ENCODE measurements at regions not wholly inside any gene's neighbourhood (a gene's known extent, or its start where the extent isn't known, plus 50 kb on each side); places are given as distances from the start of the nearest gene placed in this dataset.

DNA sequence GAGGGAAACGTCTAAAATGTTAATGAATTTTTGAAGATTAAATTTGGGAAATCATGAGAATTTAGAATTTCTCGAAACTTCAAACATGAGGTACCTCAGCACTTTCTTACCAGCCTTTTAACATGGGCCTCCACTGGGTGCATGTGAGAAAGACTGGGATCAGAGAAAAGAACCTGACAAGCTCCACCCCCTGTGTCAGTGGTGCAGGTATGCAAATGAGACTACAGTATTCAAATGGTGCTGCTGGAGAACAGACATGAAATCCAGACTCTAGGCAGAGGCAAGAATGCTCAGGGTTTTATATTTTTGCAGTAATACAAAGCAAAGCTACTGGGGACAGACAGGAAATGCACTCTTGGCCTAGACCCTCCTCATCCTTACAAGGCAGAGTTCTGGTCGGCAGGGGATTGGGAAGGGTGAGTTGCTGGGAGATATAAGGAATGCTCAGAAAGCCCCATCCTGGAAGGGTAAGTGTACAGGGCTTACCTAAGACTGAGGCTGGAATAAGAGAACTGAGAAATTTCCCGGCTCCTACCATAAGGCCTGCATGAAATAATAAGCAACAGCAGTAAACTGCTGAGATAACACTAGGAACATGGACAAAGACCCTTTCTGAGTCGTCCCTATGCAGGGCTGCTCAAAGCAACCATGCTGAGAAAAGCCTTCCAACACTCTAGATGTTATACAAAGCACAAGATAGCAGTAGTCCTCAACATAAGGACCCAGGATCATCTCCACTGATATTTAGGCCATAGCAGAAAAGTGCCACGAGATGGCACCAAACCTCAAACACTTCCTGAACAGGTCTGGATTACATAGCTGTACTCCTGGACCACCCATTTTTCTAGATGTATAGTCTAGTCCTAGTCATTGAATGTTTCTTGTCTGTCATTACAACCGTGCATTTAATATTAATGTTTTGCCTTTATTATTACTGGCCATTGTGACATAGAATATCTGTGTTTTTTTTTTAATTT, 260.8 kb downstream of the RASSF9 start:
- Mint-ChIP-seq H3K27me3 (no peaks in the 10 kb centered on the region), H3K36me3 (ENCODE audit: low read depth) (no peaks in the 10 kb centered on the region), H3K4me3 (no peak overlapping the region), H3K4me1 (no peaks in the 10 kb centered on the region), H3K27ac (no peak overlapping the region)
- no peaks in the 10 kb centered on the region for H3K9me3 ChIP-seq (ENCODE audit: control insufficient read depth, low read length, poor library complexity, severe bottlenecking)
- ATAC-seq (no peak), DNase-seq (no peak)

DNA sequence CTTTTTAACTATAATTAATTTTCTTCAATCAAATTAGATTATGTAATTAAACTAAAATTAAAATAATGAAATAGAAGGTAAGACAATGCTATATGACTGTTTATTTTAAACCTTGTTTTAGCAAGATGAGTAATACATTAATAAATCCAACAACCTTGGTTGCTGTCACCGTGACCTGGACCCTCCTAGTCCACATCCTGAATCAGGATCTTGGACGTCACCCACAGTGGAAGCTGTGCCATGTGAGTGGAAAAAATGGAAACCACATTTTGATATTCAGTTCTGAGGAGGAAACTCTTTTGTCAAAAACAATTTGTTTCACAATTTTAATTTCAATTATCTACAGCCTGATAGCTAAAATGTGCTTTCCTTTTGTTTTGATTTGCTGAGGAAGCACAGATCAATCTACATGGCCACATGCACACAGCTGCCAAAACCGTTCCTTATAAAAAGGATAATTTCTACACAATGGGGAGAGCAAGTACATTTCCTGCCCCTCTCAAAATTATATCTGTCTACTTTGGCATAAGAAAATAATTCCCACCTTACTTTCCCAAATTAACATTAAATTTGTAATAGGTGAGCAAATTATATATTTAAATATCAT, 255.5 kb downstream of the RASSF9 start:
- Mint-ChIP-seq H3K36me3 (ENCODE audit: low read depth) (no peaks in the 10 kb centered on the region), H3K27ac (no peak overlapping the region), H3K4me1 (no peaks in the 10 kb centered on the region), H3K4me3 (no peak overlapping the region), H3K27me3 (no peaks in the 10 kb centered on the region)
- DNase-seq, result no peak
- H3K9me3 ChIP-seq (ENCODE audit: control insufficient read depth, low read length, poor library complexity, severe bottlenecking), result no peaks in the 10 kb centered on the region
- no peak for ATAC-seq

GRCh38 chr12:85587158-85587557, 249.1 kb downstream of the RASSF9 start:
- no peak for ATAC-seq
- DNase-seq, result no peak
- Mint-ChIP-seq H3K27me3 (no peaks in the 10 kb centered on the region), H3K4me3 (no peak overlapping the region), H3K27ac (no peak overlapping the region), H3K4me1 (no peaks in the 10 kb centered on the region), H3K36me3 (ENCODE audit: low read depth) (no peaks in the 10 kb centered on the region)
- no peaks in the 10 kb centered on the region for H3K9me3 ChIP-seq (ENCODE audit: control insufficient read depth, low read length, poor library complexity, severe bottlenecking)

DNA sequence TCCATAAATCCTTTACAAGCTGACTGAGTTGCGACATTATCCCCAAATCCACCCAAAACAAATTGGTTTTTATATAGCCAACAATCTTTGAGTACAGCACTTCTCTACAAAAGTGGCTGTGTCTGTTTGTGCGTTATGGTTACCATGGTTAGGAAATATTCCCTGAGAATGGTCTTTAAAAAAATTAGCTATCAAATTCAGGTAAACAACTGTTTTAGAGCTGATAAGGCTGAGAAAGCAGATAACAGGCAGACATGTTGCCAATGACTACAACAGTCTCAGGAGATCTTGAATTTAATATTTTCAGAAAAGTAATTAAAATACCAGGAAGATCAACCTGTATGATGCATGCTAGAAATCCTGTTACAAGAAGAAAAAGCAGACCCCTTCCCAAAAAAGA, 248.0 kb downstream of the RASSF9 start:
- Mint-ChIP-seq H3K27me3 (no peaks in the 10 kb centered on the region), H3K36me3 (ENCODE audit: low read depth) (no peaks in the 10 kb centered on the region), H3K27ac (no peak overlapping the region), H3K4me1 (no peaks in the 10 kb centered on the region), H3K4me3 (no peak overlapping the region)
- H3K9me3 ChIP-seq (ENCODE audit: control insufficient read depth, low read length, poor library complexity, severe bottlenecking), result no peaks in the 10 kb centered on the region
- no peak for ATAC-seq
- no peak for DNase-seq

DNA sequence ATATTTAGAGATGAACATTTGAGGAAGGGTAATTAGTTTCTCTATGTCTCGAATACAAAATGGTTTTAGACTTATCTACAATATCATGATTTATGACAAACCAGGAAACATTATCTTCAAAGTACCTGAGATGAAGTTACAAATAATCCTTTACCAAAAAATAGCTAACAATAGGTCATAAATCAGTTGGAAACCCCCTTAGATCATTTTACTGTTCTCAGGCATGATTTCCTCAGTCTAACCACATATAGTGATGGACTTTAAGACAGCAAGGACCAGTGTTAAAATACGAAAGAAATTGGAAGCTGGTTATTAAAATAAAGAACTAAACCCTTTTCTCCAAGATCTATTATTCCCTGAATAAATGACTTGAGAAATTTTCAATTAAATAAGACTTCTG, 235.4 kb downstream of the RASSF9 start:
- Mint-ChIP-seq H3K27ac (no peak overlapping the region), H3K4me1 (no peaks in the 10 kb centered on the region), H3K27me3 (no peaks in the 10 kb centered on the region), H3K4me3 (no peak overlapping the region), H3K36me3 (ENCODE audit: low read depth) (no peaks in the 10 kb centered on the region)
- ATAC-seq (no peak), DNase-seq (no peak)
- H3K9me3 ChIP-seq (ENCODE audit: control insufficient read depth, low read length, poor library complexity, severe bottlenecking), result no peaks in the 10 kb centered on the region

DNA sequence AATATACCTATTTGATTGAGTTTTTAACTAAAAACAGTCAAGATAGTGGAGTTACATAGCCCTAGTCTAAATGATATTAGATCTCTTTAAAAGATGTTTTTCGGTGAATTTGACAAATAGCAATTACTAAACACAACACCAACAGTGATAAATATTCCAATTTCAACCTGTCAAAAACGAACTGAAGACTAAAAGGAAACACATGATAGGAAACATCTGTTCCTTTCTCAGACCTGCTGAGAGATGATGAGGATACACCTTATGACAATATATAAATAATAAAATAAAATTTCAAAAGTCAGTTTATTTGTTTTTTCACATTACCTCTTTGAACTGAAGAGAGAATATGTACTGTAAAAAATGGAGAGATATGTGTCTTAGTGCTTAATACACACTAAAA, 232.7 kb downstream of the RASSF9 start:
- Mint-ChIP-seq H3K4me3 (no peak overlapping the region), H3K4me1 (no peaks in the 10 kb centered on the region), H3K27me3 (no peaks in the 10 kb centered on the region), H3K27ac (no peak overlapping the region), H3K36me3 (ENCODE audit: low read depth) (no peaks in the 10 kb centered on the region)
- no peak for ATAC-seq
- no peak for DNase-seq
- no peaks in the 10 kb centered on the region for H3K9me3 ChIP-seq (ENCODE audit: control insufficient read depth, low read length, poor library complexity, severe bottlenecking)

- ATAC-seq, result no peak
- Mint-ChIP-seq H3K27me3 (no peaks in the 10 kb centered on the region), H3K27ac (no peak overlapping the region), H3K36me3 (ENCODE audit: low read depth) (no peaks in the 10 kb centered on the region), H3K4me1 (no peaks in the 10 kb centered on the region), H3K4me3 (no peak overlapping the region)
- no peaks in the 10 kb centered on the region for H3K9me3 ChIP-seq (ENCODE audit: control insufficient read depth, low read length, poor library complexity, severe bottlenecking)
- DNase-seq, result no peak
Observed at GRCh38 chr12:85606455-85606854, 229.8 kb downstream of the RASSF9 start.

- Mint-ChIP-seq H3K4me3 (no peak overlapping the region), H3K27me3 (no peaks in the 10 kb centered on the region), H3K4me1 (no peaks in the 10 kb centered on the region), H3K27ac (no peak overlapping the region), H3K36me3 (ENCODE audit: low read depth) (no peaks in the 10 kb centered on the region)
- no peak for DNase-seq
- H3K9me3 ChIP-seq (ENCODE audit: control insufficient read depth, low read length, poor library complexity, severe bottlenecking), result no peaks in the 10 kb centered on the region
- no peak for ATAC-seq
Observed at GRCh38 chr12:85609778-85610177, 226.4 kb downstream of the RASSF9 start.

GRCh38 chr12:85610194-85610593, 226.0 kb downstream of the RASSF9 start:
- ATAC-seq (no peak), DNase-seq (no peak)
- Mint-ChIP-seq H3K27ac (no peak overlapping the region), H3K4me3 (no peak overlapping the region), H3K27me3 (no peaks in the 10 kb centered on the region), H3K36me3 (ENCODE audit: low read depth) (no peaks in the 10 kb centered on the region), H3K4me1 (no peaks in the 10 kb centered on the region)
- H3K9me3 ChIP-seq (ENCODE audit: control insufficient read depth, low read length, poor library complexity, severe bottlenecking), result no peaks in the 10 kb centered on the region

- no peaks in the 10 kb centered on the region for H3K27me3 Mint-ChIP-seq
- H3K36me3 Mint-ChIP-seq (ENCODE audit: low read depth), result no peaks in the 10 kb centered on the region
- no peak overlapping the region for H3K27ac Mint-ChIP-seq
- ATAC-seq (no peak), DNase-seq (no peak)
- no peaks in the 10 kb centered on the region for H3K4me1 Mint-ChIP-seq
- no peaks in the 10 kb centered on the region for H3K9me3 ChIP-seq (ENCODE audit: control insufficient read depth, low read length, poor library complexity, severe bottlenecking)
- no peak overlapping the region for H3K4me3 Mint-ChIP-seq
Observed at GRCh38 chr12:85616201-85616600, 220.0 kb downstream of the RASSF9 start.

GRCh38 chr12:85617307-85618091, 218.7 kb downstream of the RASSF9 start:
- no peaks in the 10 kb centered on the region for H3K4me1 Mint-ChIP-seq
- DNase-seq, result no peak
- no peaks in the 10 kb centered on the region for H3K9me3 ChIP-seq (ENCODE audit: control insufficient read depth, low read length, poor library complexity, severe bottlenecking)
- H3K36me3 Mint-ChIP-seq (ENCODE audit: low read depth), result no peaks in the 10 kb centered on the region
- no peak for ATAC-seq
- no peaks in the 10 kb centered on the region for H3K27me3 Mint-ChIP-seq
- no peak overlapping the region for H3K4me3 Mint-ChIP-seq
- no peak overlapping the region for H3K27ac Mint-ChIP-seq

DNA sequence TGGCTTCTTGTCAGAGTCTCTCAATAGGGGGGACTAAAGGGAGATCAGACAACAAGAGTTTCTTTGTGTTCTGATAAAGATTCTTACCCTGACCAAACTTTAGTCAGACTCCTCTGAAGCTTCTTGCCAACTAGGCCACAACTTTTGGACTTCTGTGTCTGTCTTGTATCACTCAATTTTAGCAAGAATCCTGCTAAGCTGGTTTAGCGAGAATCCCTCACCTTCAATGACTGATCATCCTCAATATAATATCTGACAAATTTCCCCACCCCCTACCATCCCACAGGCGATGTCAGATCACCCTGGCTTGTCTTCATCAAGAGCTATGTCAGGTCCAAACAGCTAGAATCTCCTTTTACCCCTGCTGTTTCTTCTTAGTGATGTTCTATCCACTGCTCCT, 215.2 kb downstream of the RASSF9 start:
- no peaks in the 10 kb centered on the region for H3K4me1 Mint-ChIP-seq
- H3K36me3 Mint-ChIP-seq (ENCODE audit: low read depth), result no peaks in the 10 kb centered on the region
- H3K27ac Mint-ChIP-seq, result no peak overlapping the region
- no peak overlapping the region for H3K4me3 Mint-ChIP-seq
- H3K27me3 Mint-ChIP-seq, result no peaks in the 10 kb centered on the region
- DNase-seq (no peak), ATAC-seq (no peak)
- H3K9me3 ChIP-seq (ENCODE audit: control insufficient read depth, low read length, poor library complexity, severe bottlenecking), result no peaks in the 10 kb centered on the region

DNA sequence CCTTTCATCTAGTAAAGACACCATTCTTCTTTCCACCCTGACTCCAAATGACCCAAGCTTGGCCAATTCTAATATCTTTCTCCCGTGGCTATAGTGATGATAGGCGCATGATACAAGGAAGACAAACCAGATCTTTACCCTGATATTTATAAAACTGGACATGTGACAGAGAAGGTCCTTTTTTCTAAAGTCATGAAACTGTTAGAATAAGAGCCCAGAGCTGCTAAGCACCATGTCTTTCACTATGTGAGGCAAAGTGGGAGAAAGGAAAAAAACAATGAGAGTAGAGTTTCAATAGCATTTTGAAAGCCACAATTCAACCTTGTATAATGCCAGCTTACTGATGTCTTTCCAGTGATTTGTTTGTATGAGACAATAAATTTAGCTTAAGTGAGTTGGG, 212.4 kb downstream of the RASSF9 start:
- Mint-ChIP-seq H3K36me3 (ENCODE audit: low read depth) (no peaks in the 10 kb centered on the region), H3K4me1 (no peaks in the 10 kb centered on the region), H3K27ac (no peak overlapping the region), H3K27me3 (no peaks in the 10 kb centered on the region), H3K4me3 (no peak overlapping the region)
- DNase-seq (no peak), ATAC-seq (no peak)
- H3K9me3 ChIP-seq (ENCODE audit: control insufficient read depth, low read length, poor library complexity, severe bottlenecking), result no peaks in the 10 kb centered on the region
